ENCODE measurements at regions not wholly inside any gene's neighbourhood (a gene's known extent, or its start where the extent isn't known, plus 50 kb on each side); places are given as distances from the start of the nearest gene placed in this dataset.

GRCh38 chr6:40936818-40937251 lies 102.2 kb downstream of the UNC5CL start:
- TF ChIP-seq CTCF (conservative IDR thresholded peaks at IDR 0.05 in 1 of 2, IDR thresholded peaks at IDR 0.05 in 1 of 2; ENCODE audit: low read depth in 1 of 2, low read length in 2 of 2) (no peak), EZH2 (IDR thresholded peaks at IDR 0.05; ENCODE audit: low read length, missing control alignments) (no peak)

All from fibroblast of lung (primary cell).